ENCODE measurements at regions not wholly inside any gene's neighbourhood (a gene's known extent, or its start where the extent isn't known, plus 50 kb on each side); places are given as distances from the start of the nearest gene placed in this dataset.

DNA sequence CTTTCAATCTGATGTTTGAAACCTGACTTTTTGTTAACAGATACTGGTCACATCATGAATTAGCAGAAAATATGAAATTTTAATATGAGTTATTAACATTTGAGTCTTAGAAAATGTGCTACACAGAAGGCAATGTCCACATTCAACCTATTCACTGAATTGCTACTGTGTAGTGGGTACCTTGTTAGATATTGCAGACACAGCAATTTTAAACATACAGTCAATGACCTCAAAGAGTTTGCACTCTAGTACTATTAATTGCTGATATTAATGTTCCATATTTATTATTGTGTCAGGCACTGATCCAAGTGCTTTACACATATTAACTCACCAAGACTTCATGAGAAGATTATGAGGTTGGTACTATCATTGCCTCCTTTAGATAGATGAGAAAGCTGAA is 385.4 kb upstream of the PKDCC start:
- TF ChIP-seq, protein P1, sequence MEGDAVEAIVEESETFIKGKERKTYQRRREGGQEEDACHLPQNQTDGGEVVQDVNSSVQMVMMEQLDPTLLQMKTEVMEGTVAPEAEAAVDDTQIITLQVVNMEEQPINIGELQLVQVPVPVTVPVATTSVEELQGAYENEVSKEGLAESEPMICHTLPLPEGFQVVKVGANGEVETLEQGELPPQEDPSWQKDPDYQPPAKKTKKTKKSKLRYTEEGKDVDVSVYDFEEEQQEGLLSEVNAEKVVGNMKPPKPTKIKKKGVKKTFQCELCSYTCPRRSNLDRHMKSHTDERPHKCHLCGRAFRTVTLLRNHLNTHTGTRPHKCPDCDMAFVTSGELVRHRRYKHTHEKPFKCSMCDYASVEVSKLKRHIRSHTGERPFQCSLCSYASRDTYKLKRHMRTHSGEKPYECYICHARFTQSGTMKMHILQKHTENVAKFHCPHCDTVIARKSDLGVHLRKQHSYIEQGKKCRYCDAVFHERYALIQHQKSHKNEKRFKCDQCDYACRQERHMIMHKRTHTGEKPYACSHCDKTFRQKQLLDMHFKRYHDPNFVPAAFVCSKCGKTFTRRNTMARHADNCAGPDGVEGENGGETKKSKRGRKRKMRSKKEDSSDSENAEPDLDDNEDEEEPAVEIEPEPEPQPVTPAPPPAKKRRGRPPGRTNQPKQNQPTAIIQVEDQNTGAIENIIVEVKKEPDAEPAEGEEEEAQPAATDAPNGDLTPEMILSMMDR (IDR thresholded peaks at IDR 0.05; ENCODE audit: low read depth, low read length), result no peak
- no peak for DNase-seq (ENCODE audit: low read depth in 2 of 2)
- H3K4me3 ChIP-seq (replicated peaks in 1 of 2; ENCODE audit: low read depth in 2 of 2, low read length in 2 of 2), result no peak overlapping the region

DNA sequence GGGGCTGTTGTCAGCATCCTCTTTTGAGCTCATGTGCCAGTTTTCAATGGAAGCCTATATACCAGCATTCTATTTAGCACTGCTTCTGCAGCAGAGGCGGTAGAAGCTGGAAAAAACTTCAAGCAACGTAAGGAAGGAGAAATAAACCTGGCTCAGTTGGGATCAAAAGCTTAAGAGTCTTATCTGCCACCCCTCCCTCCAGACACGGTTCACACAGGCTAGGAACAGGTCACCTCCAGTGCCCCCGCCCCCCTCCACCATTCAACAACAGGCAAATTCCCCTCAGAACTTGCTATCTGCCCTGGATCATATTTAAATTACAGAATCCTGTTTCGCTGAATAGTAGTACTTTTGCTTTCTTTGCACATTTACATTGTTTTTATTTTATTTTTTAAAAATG is 384.8 kb upstream of the PKDCC start:
- DNase-seq (ENCODE audit: low read depth in 2 of 2), result no peak
- no peak overlapping the region for H3K4me3 ChIP-seq (replicated peaks in 1 of 2; ENCODE audit: low read depth in 2 of 2, low read length in 2 of 2)
- TF ChIP-seq, protein P1 (IDR thresholded peaks at IDR 0.05; ENCODE audit: low read depth, low read length), result no peak

DNA sequence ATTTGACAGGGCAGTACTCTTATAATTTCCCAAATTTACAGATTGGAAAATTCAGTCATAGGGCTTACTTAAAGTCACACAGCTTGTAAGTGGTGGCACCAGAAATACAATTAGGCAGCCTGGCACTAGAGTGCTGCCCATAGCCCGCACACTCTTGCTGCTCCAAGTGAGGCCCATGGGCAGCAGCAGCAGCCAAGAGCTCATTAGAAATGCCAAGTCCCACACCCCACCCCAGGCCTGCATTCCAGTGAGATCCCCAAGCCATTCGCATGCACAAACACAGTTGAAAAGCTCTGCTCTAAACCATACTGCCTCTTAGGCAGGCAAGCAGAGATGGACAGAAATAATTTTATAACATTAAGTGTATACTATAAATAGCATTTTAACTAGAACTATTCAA is 379.3 kb upstream of the PKDCC start:
- no peak overlapping the region for H3K4me3 ChIP-seq (replicated peaks in 1 of 2; ENCODE audit: low read depth in 2 of 2, low read length in 2 of 2)
- TF ChIP-seq, protein P1 (IDR thresholded peaks at IDR 0.05; ENCODE audit: low read depth, low read length), result no peak
- no peak for DNase-seq (ENCODE audit: low read depth in 2 of 2)

DNA sequence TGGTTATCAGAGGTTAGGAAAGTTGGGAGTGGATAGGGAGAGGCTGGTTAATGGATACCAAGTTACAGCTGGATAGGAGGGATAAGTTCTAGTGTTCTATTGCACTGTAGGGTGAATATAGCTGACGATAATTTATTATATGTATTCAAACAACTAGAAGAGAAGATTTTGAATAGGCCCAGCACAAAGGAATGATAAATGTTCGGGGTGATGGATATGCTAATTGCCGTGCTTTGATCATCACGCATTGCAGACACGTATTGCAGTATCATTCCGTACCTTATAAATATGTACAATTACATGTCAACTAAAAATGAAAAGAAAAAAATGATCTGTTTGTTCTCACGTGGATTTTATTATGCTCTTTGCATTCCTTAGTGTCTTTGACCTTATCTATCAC is 369.2 kb upstream of the PKDCC start:
- no peak for DNase-seq (ENCODE audit: low read depth in 2 of 2)
- TF ChIP-seq, protein P1 (IDR thresholded peaks at IDR 0.05; ENCODE audit: low read depth, low read length), result no peak
- H3K4me3 ChIP-seq (replicated peaks in 1 of 2; ENCODE audit: low read depth in 2 of 2, low read length in 2 of 2), result no peak overlapping the region

DNA sequence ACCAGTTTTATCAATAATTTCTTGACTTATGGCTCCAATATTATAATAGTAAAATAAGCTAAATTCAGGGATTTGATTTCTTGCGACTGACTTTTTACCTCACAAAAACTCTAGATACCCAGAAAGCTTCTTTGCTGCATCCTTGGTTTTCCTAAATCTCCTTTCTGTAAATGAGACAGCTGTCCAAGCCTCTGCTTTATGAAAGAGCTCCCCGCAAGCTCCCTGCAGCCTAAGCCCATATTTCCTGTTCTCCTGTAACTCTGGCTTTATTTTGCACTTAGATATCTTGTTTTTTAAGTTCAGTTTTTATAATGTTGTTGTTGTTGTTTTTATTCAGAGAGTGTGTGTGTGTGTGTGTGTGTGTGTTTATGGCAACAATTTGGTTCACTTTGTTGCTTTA is 361.7 kb upstream of the PKDCC start:
- TF ChIP-seq, protein P1 (IDR thresholded peaks at IDR 0.05; ENCODE audit: low read depth, low read length), result no peak
- H3K4me3 ChIP-seq (replicated peaks in 1 of 2; ENCODE audit: low read depth in 2 of 2, low read length in 2 of 2), result no peak overlapping the region
- DNase-seq (ENCODE audit: low read depth in 2 of 2), result no peak

DNA sequence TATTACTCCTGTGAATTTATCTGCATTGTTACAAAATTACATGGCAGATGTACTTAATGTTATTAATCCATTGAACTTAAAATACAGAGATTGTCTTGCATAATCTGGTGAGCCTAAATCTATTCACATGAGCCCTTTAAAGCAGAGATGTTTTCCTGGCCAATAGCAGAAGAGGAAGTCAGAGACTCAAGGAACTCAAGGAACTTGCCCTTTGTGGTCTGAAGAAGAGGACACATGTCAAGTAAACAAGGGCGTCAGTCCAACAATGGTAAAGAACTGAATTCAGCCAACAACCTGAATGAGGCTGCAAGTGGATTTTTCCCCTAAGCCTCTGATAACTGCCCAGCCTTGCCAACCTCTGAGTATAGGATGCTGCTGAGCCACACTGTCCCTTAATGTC is 356.3 kb upstream of the PKDCC start:
- TF ChIP-seq, protein P1 (IDR thresholded peaks at IDR 0.05; ENCODE audit: low read depth, low read length), result no peak
- DNase-seq (ENCODE audit: low read depth in 2 of 2), result no peak
- no peak overlapping the region for H3K4me3 ChIP-seq (replicated peaks in 1 of 2; ENCODE audit: low read depth in 2 of 2, low read length in 2 of 2)

DNA sequence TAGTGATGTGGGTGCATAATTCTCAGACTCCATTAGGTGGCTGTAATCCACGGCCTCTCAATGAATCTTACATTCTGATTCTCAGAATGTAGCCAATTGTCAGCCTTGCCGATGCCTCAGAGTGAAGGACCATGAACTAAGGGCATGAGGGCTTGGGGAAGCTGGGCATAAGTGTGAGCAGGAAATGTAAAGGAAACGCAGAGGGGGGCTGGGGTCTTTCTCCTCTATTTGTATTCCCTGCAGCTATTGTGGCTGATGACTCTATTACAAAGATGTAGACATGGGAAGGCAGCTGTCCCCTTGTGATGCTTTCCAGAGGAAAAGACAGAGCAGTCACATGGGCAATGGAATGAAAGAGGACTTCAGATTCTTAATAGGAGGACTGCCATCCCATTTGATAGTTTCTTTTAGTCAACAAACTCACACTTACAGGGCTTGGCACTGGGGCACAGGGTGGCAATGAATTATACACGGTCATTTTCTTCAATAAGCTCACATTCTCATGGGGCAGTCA is 353.2 kb upstream of the PKDCC start:
- TF ChIP-seq, protein P1 (IDR thresholded peaks at IDR 0.05; ENCODE audit: low read depth, low read length), result no peak
- H3K4me3 ChIP-seq (replicated peaks in 1 of 2; ENCODE audit: low read depth in 2 of 2, low read length in 2 of 2), result no peak overlapping the region
- no peak for DNase-seq (ENCODE audit: low read depth in 2 of 2)

All from cardiac fibroblast (primary cell).